ENCODE measurements at regions not wholly inside any gene's neighbourhood (a gene's known extent, or its start where the extent isn't known, plus 50 kb on each side); places are given as distances from the start of the nearest gene placed in this dataset.
A peak's percentile ranks its signal among the peaks of the same experiment; 100 is the strongest.

GRCh38 chr10:28925121-28925663, 247.9 kb downstream of the BAMBI start:
- H3K9me3 ChIP-seq: no peaks in the 10 kb centered on the region
- no peak for TF ChIP-seq CTCF (IDR thresholded peaks at IDR 0.05)
- no peaks in the 10 kb centered on the region for H3K27me3 ChIP-seq
- intact Hi-C loops (cut with DNase I; ENCODE audit: low total_unique reads): no loop called here
- H3K36me3 ChIP-seq: no peaks in the 10 kb centered on the region
- peak overlapping the region in 1 of 2 donors; percentile 55 for H3K27ac ChIP-seq
- peaks cover 0 to 9% (median 3%) of the 10 kb centered on the region in 4 donors for H3K4me1 ChIP-seq
- no peak for DNase-seq
- H3K4me3 ChIP-seq: peak overlapping the region; percentile 7 to 43

GRCh38 chr10:28926932-28927331, 249.6 kb downstream of the BAMBI start:
- H3K4me1 ChIP-seq: peaks cover 0 to 9% (median 3%) of the 10 kb centered on the region in 4 donors
- H3K36me3 ChIP-seq: no peaks in the 10 kb centered on the region
- H3K4me3 ChIP-seq: no peak overlapping the region
- TF ChIP-seq CTCF (IDR thresholded peaks at IDR 0.05): no peak
- no peaks in the 10 kb centered on the region for H3K9me3 ChIP-seq
- H3K27ac ChIP-seq: no peak overlapping the region
- no peak for DNase-seq
- no peaks in the 10 kb centered on the region for H3K27me3 ChIP-seq
- intact Hi-C loops (cut with DNase I; ENCODE audit: low total_unique reads): no loop called here

- TF ChIP-seq CTCF (IDR thresholded peaks at IDR 0.05): no peak
- H3K4me3 ChIP-seq: no peak overlapping the region
- H3K36me3 ChIP-seq: no peaks in the 10 kb centered on the region
- peaks cover 0 to 9% (median 3%) of the 10 kb centered on the region in 4 donors for H3K4me1 ChIP-seq
- H3K27ac ChIP-seq: no peak overlapping the region
- intact Hi-C loops (cut with DNase I; ENCODE audit: low total_unique reads): no loop called here
- no peaks in the 10 kb centered on the region for H3K27me3 ChIP-seq
- no peak for DNase-seq
- no peaks in the 10 kb centered on the region for H3K9me3 ChIP-seq
Observed at GRCh38 chr10:28928484-28928883, 251.2 kb downstream of the BAMBI start.

GRCh38 chr10:28929942-28930341, 252.6 kb downstream of the BAMBI start:
- TF ChIP-seq CTCF (IDR thresholded peaks at IDR 0.05): no peak
- no peak overlapping the region for H3K4me3 ChIP-seq
- no peak overlapping the region for H3K27ac ChIP-seq
- H3K27me3 ChIP-seq: no peaks in the 10 kb centered on the region
- no peaks in the 10 kb centered on the region for H3K9me3 ChIP-seq
- H3K36me3 ChIP-seq: no peaks in the 10 kb centered on the region
- intact Hi-C loops (cut with DNase I; ENCODE audit: low total_unique reads): no loop called here
- DNase-seq: no peak
- peaks cover 0 to 6% (median under 1%) of the 10 kb centered on the region in 4 donors for H3K4me1 ChIP-seq

GRCh38 chr10:28930514-28931495, 253.5 kb downstream of the BAMBI start:
- TF ChIP-seq CTCF (IDR thresholded peaks at IDR 0.05): no peak
- intact Hi-C loops (cut with DNase I; ENCODE audit: low total_unique reads): no loop called here
- Histone ChIP-seq H3K27me3 (no peaks in the 10 kb centered on the region), H3K9me3 (no peaks in the 10 kb centered on the region), H3K4me1 (no peaks in the 10 kb centered on the region), H3K27ac (no peak overlapping the region), H3K4me3 (no peak overlapping the region), H3K36me3 (no peaks in the 10 kb centered on the region)
- peak in 1 of 2 donors; percentile 48 for DNase-seq
